ENCODE measurements at regions not wholly inside any gene's neighbourhood (a gene's known extent, or its start where the extent isn't known, plus 50 kb on each side); places are given as distances from the start of the nearest gene placed in this dataset.

- TF ChIP-seq POLR2AphosphoS5 (IDR thresholded peaks at IDR 0.05; ENCODE audit: low read depth): no peak
- no peak for TF ChIP-seq EZH2 (IDR thresholded peaks at IDR 0.05; ENCODE audit: low read depth, unreplicated experiment)
- TF ChIP-seq CTCF (conservative IDR thresholded peaks at IDR 0.05; ENCODE audit: low read depth in 2 of 2): no peak
- no peak for TF ChIP-seq EZH2phosphoT487 (IDR thresholded peaks at IDR 0.05; ENCODE audit: unreplicated experiment)
- no peak for TF ChIP-seq REST (IDR thresholded peaks at IDR 0.05; ENCODE audit: unreplicated experiment)
- TF ChIP-seq CREB1 (CRISPR knock-in tag; IDR thresholded peaks at IDR 0.05; ENCODE audit: low read depth): no peak
- TF ChIP-seq NANOG (IDR thresholded peaks at IDR 0.05; ENCODE audit: borderline replicate concordance): no peak
Observed at GRCh38 chr5:118211606-118212005, 776.7 kb downstream of the DTWD2 start.

Measured in GM23338 (cell line).